Astrocyte of the spinal cord (primary cell): ENCODE measurements at regions not wholly inside any gene's neighbourhood (a gene's known extent, or its start where the extent isn't known, plus 50 kb on each side); places are given as distances from the start of the nearest gene placed in this dataset.

ENCODE experiments used
- DNase-seq: peaks from one replicate; pipeline ENCODE4 v3.0.0; 2011; ENCODE audit warnings: low read depth, low spot score
- H3K4me3 ChIP-seq: 2 replicates; pipeline ENCODE4 v1.5.1; 2011; ENCODE audit warnings: low read depth, mild to moderate bottlenecking, low read length, moderate library complexity
- in situ Hi-C: cut with HindIII; loops from 2 replicates; pipeline ENCODE4 v1.10.0; 2017; ENCODE audit warnings: low sequenced_read_pairs
- TF ChIP-seq, protein P1 (sequence below): IDR thresholded peaks from 2 replicates; pipeline ENCODE4 v1.5.1; 2012; ENCODE audit warnings: low read depth, mild to moderate bottlenecking, low read length, inconsistent platforms

DNA sequence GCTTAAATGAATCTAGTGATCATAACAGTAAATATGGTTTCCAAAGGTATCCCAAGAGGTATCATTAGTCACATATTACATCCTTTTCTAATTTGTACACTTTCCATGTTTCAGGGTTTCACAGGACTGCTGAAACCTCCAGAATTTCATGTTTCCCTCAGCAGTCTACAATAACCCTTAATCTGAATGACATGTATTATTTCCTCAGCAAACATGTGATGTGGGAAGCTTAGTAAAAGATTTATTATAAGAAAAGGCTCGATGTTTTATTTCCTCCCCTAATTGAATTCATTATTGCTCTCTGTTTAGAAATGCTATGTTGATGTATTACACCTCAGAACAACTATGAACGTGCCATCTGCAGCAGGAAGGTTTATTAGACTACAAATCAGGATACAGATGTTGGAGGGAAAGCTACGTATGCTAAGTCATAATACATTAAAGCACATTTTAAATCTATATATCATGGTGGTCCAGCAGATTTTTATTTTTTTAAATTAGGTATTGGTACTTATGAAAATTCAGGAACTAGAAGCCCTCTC lies 52.5 kb upstream of the SKAP2 start:
- in situ Hi-C loops, result no loop called here
- H3K4me3 ChIP-seq, result no peak overlapping the region
- TF ChIP-seq, protein P1, sequence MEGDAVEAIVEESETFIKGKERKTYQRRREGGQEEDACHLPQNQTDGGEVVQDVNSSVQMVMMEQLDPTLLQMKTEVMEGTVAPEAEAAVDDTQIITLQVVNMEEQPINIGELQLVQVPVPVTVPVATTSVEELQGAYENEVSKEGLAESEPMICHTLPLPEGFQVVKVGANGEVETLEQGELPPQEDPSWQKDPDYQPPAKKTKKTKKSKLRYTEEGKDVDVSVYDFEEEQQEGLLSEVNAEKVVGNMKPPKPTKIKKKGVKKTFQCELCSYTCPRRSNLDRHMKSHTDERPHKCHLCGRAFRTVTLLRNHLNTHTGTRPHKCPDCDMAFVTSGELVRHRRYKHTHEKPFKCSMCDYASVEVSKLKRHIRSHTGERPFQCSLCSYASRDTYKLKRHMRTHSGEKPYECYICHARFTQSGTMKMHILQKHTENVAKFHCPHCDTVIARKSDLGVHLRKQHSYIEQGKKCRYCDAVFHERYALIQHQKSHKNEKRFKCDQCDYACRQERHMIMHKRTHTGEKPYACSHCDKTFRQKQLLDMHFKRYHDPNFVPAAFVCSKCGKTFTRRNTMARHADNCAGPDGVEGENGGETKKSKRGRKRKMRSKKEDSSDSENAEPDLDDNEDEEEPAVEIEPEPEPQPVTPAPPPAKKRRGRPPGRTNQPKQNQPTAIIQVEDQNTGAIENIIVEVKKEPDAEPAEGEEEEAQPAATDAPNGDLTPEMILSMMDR, result no peak
- DNase-seq, result no peak

DNA sequence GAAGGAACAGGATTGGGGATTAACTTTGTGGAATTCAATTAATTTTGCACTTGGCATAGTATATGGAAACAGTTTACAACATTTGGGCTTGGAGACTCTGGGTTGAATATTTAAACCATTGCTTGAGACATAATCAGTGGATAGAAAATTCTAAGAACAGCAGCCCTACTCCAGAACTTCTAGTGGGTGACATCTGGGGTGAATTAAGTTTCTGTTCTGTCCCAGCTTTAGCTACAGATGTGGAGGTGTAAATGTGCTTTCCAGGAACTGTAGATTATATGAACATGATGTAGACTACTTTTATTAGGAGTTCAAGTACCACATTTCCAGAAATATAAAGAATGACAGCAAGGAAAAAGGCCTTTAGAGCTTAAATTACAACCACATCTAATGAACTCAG lies 51.9 kb upstream of the SKAP2 start:
- no peak for DNase-seq
- in situ Hi-C loops, result no loop called here
- TF ChIP-seq, protein P1, result no peak
- no peak overlapping the region for H3K4me3 ChIP-seq
